ENCODE measurements at regions not wholly inside any gene's neighbourhood (a gene's known extent, or its start where the extent isn't known, plus 50 kb on each side); places are given as distances from the start of the nearest gene placed in this dataset.

- H3K9ac ChIP-seq (ENCODE audit: low read length) = no peak overlapping the region
- no peak overlapping the region for H2AFZ ChIP-seq (ENCODE audit: low read depth, low read length)
- H3K27ac ChIP-seq (ENCODE audit: low read length) = no peak overlapping the region
Observed at GRCh38 chr10:16386855-16387254, 50.0 kb upstream of the PTER start.

More at GRCh38 chr10:16386855-16387254, 50.0 kb upstream of the PTER start:
- Histone ChIP-seq H3K4me3 (ENCODE audit: low read length) (no peak overlapping the region), H3K4me1 (ENCODE audit: low read length) (no peaks in the 10 kb centered on the region), H3K27me3 (ENCODE audit: low read depth, low read length) (no peaks in the 10 kb centered on the region), H4K20me1 (ENCODE audit: insufficient read depth, low read length) (no peaks in the 10 kb centered on the region), H3K79me2 (ENCODE audit: low read length) (no peaks in the 10 kb centered on the region), H3K36me3 (replicated peaks; ENCODE audit: low read depth, low read length) (no peaks in the 10 kb centered on the region), H3K9me3 (ENCODE audit: insufficient read depth, low read length) (no peaks in the 10 kb centered on the region), H3K4me2 (ENCODE audit: low read length) (no peak overlapping the region)
- TF ChIP-seq CTCF (IDR thresholded peaks at IDR 0.05; ENCODE audit: low read depth, low read length) = no peak
- TF ChIP-seq EZH2phosphoT487 (IDR thresholded peaks at IDR 0.05; ENCODE audit: low read depth) = no peak

Data from OCI-LY3 (cell line).